KMS-11 (cell line): ENCODE measurements at regions not wholly inside any gene's neighbourhood (a gene's known extent, or its start where the extent isn't known, plus 50 kb on each side); places are given as distances from the start of the nearest gene placed in this dataset.
"Not testable (repeated sequence)": the region's sequence is repeated elsewhere in the genome, so short reads cannot be mapped to it uniquely, and the experiment has no call there.

Experiments
- H2AFZ ChIP-seq: fragments of 200-600 bp; sonication (generic); 2 replicates; pipeline ENCODE4 v1.6.1; 2016; ENCODE audit warnings: antibody characterized with exemption, mixed run types, low read depth
- H3K27ac ChIP-seq: fragments of 200-600 bp; sonication (generic); 2 replicates; pipeline ENCODE4 v1.6.1; 2016; ENCODE audit warnings: mild to moderate bottlenecking, mixed run types
- H3K27me3 ChIP-seq: fragments of 200-600 bp; sonication (generic); 2 replicates; pipeline ENCODE4 v1.6.1; 2017; ENCODE audit warnings: mild to moderate bottlenecking, low read depth, mixed run types, moderate library complexity; ENCODE audit not compliant: insufficient read depth
- H3K36me3 ChIP-seq: fragments of 200-600 bp; sonication (generic); 2 replicates; pipeline ENCODE4 v1.6.1; 2017; ENCODE audit warnings: mild to moderate bottlenecking, mixed run types; ENCODE audit not compliant: insufficient read depth
- H3K4me1 ChIP-seq: fragments of 200-600 bp; sonication (generic); 2 replicates; pipeline ENCODE4 v1.6.1; 2016; ENCODE audit warnings: mild to moderate bottlenecking, low read depth, mixed run types; ENCODE audit not compliant: poor library complexity, severe bottlenecking
- H3K4me2 ChIP-seq: fragments of 200-600 bp; sonication (generic); 2 replicates; pipeline ENCODE4 v1.7.0; 2016; ENCODE audit warnings: mild to moderate bottlenecking, mixed run types
- H3K4me3 ChIP-seq: fragments of 200-600 bp; sonication (generic); IDR thresholded peaks from 2 replicates; pipeline ENCODE4 v1.6.1; 2017; ENCODE audit warnings: low read depth, low read length, mixed read lengths; ENCODE audit not compliant: insufficient read depth
- H3K79me2 ChIP-seq: fragments of 200-600 bp; sonication (generic); 2 replicates; pipeline ENCODE4 v1.6.1; 2016; ENCODE audit warnings: low read depth, mixed run types; ENCODE audit not compliant: insufficient read depth
- H3K9ac ChIP-seq: fragments of 200-600 bp; sonication (generic); 2 replicates; pipeline ENCODE4 v1.6.1; 2016; ENCODE audit warnings: mild to moderate bottlenecking, mixed run types
- H4K20me1 ChIP-seq: fragments of 200-600 bp; sonication (generic); 2 replicates; pipeline ENCODE4 v1.6.1; 2016; ENCODE audit warnings: mild to moderate bottlenecking, mixed run types; ENCODE audit not compliant: insufficient read depth
- TF ChIP-seq, protein P1 (sequence below): fragments of 200-600 bp; sonication (generic); conservative IDR thresholded peaks from 2 replicates; pipeline ENCODE4 v1.6.1; 2017; ENCODE audit warnings: low read depth, mild to moderate bottlenecking, antibody characterized with exemption, low read length, moderate library complexity, mixed read lengths

DNA sequence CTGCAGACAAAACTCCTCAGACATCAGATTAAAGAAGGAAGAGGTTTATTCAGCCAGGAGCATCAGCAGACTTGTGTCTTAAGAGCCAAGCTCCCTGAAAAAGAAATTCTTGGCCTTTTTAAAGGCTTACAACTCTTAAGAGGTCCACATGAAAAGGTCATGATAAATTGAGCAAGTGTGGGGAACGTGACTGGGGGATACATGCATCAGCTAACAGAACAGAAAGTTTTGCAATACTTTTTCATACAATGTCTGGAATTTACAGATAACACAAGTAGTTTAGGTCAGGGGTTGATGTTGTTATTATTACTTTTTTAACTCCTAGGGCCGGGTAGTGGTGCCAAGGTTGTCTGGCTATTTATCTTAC is 55.6 kb upstream of the RBMX start:
- Histone ChIP-seq H3K4me2 (no peak overlapping the region), H3K27me3 (no peaks in the 10 kb centered on the region), H3K4me3 (no peak overlapping the region), H2AFZ (no peak overlapping the region), H3K9ac (no peak overlapping the region), H3K79me2 (no peaks in the 10 kb centered on the region), H3K27ac (no peak overlapping the region), H3K36me3 (no peaks in the 10 kb centered on the region), H3K4me1 (no peaks in the 10 kb centered on the region), H4K20me1 (no peaks in the 10 kb centered on the region)
- TF ChIP-seq, protein P1, sequence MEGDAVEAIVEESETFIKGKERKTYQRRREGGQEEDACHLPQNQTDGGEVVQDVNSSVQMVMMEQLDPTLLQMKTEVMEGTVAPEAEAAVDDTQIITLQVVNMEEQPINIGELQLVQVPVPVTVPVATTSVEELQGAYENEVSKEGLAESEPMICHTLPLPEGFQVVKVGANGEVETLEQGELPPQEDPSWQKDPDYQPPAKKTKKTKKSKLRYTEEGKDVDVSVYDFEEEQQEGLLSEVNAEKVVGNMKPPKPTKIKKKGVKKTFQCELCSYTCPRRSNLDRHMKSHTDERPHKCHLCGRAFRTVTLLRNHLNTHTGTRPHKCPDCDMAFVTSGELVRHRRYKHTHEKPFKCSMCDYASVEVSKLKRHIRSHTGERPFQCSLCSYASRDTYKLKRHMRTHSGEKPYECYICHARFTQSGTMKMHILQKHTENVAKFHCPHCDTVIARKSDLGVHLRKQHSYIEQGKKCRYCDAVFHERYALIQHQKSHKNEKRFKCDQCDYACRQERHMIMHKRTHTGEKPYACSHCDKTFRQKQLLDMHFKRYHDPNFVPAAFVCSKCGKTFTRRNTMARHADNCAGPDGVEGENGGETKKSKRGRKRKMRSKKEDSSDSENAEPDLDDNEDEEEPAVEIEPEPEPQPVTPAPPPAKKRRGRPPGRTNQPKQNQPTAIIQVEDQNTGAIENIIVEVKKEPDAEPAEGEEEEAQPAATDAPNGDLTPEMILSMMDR = no peak

DNA sequence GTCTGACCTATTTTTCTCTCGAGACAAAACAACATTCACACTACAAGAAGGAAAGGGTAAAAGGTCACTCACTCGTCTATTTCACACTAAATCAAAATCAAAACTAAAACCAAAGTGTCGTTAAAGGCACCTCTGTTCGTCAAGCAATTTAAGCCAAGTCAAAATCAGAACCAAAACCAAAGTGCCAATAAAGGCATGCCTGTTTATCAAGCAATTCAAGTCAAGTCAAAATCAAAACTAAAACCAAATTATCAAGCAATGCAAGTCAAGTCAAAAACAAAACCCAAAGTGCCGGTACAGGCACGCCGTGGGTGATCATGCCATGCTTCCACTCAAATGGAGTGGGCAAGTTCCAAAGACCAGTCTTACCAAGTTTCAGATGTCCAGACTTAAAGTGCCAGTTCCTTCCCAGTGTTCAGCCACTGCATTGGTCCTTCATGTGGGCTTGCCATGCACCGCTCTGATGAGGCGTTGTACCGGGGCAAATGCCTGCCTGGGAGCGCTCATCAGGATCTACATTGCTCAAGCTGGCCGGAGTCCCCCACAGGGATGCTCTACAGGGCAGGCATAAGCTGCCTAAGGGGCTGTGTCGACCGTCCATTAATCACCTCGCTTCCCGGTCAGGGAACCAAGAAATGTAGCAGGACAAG is 55.1 kb upstream of the RBMX start:
- not testable (repeated sequence) for H4K20me1 ChIP-seq, H3K9ac ChIP-seq, H2AFZ ChIP-seq, H3K36me3 ChIP-seq, H3K27ac ChIP-seq, H3K4me2 ChIP-seq, H3K4me1 ChIP-seq, H3K4me3 ChIP-seq, H3K79me2 ChIP-seq, H3K27me3 ChIP-seq

DNA sequence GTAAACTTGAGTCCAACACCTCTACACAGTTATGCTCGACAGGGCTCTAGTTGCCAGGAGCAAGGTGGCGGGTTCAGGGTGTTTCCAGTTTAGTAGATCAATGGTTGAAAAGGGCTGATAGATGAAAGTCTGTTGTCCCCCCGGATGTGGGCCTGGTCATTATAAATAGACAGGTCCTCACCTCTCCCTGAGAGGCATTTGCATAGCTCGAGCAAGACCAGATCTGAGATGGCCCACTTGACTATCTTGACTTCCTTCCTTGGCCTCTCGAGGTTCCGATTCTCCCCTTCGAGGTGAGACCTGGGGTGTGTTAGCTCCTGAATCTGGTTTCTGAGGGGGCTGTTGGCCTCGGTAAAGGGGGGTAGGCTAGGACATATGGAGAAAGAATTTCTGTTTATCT is 54.1 kb upstream of the RBMX start:
- H3K27ac ChIP-seq, H3K4me3 ChIP-seq, H3K4me2 ChIP-seq, H3K9ac ChIP-seq, H3K27me3 ChIP-seq, H3K36me3 ChIP-seq, H3K4me1 ChIP-seq, H4K20me1 ChIP-seq, H2AFZ ChIP-seq, H3K79me2 ChIP-seq: not testable (repeated sequence)

DNA sequence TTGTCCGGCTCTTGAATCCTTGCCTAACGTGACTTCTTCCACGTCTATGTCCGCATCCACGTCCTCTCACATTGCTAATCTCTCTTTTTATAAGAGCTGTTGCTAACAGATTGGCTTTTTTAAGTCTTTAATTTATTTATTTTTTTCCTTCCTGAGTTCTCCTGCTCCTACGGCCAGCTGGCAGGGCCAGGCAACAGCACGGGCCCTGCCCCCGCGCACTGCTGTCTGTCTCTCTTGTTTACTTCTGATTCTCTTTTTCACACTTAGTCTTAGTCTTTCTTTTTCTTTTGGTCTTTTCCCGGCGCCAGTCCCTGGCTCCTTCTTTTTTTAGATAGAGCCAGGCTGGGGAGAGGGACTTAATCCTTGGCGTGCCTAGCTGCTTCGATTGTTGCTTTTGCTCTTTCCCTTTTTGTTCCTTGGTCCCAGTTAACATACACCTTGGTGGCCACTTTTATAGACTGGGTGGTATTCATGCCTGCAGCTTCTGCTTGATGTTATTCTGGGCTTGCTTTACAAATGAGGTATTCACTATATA is 53.2 kb upstream of the RBMX start:
- Histone ChIP-seq H3K4me3 (no peak overlapping the region), H3K27ac (no peak overlapping the region), H3K9ac (no peak overlapping the region), H4K20me1 (no peaks in the 10 kb centered on the region), H3K36me3 (no peaks in the 10 kb centered on the region), H2AFZ (no peak overlapping the region), H3K27me3 (no peaks in the 10 kb centered on the region), H3K4me1 (no peaks in the 10 kb centered on the region), H3K79me2 (no peaks in the 10 kb centered on the region), H3K4me2 (no peak overlapping the region)
- TF ChIP-seq, protein P1 = no peak

DNA sequence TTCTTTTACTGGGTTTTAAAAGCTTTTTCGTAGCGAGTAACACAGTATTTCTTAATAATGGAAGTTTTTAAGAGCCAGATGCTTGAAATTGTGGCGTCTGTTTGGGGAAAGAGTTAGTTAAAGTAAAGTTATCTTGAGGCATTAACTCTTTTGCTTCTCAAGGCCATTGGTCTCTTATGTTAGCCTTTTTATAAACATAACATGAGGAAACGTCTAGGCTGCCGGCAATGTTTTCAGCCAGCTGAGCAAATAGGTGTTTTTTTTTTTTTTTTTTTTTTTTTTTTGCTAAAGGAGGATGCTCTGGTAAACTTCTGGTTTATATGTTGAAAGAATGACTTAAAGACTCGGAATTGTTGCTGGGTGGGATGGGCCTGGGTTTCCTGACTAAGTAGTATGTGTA is 51.1 kb upstream of the RBMX start:
- Histone ChIP-seq H3K9ac (no peak overlapping the region), H3K27me3 (no peaks in the 10 kb centered on the region), H3K36me3 (no peaks in the 10 kb centered on the region), H4K20me1 (no peaks in the 10 kb centered on the region), H2AFZ (no peak overlapping the region), H3K4me3 (no peak overlapping the region), H3K79me2 (no peaks in the 10 kb centered on the region), H3K27ac (no peak overlapping the region), H3K4me2 (no peak overlapping the region), H3K4me1 (no peaks in the 10 kb centered on the region)
- TF ChIP-seq, protein P1 = no peak
